Stimulated activated CD8-positive, alpha-beta memory T cell treated with anti-CD3 and anti-CD28 coated beads, Interleukin-12 subunit alpha, Interleukin-12 subunit beta, amount 100 ng/mL, for 1 hour (primary cell): ENCODE measurements at regions not wholly inside any gene's neighbourhood (a gene's known extent, or its start where the extent isn't known, plus 50 kb on each side); places are given as distances from the start of the nearest gene placed in this dataset.
A peak's percentile ranks its signal among the peaks of the same experiment; 100 is the strongest.
"Not testable (repeated sequence)": the region's sequence is repeated elsewhere in the genome, so short reads cannot be mapped to it uniquely, and the experiment has no call there.

Experiments used
- DNase-seq: peaks from one replicate; pipeline ENCODE4 v3.0.0-alpha.2; 2020; ENCODE audit warnings: low read depth

DNA sequence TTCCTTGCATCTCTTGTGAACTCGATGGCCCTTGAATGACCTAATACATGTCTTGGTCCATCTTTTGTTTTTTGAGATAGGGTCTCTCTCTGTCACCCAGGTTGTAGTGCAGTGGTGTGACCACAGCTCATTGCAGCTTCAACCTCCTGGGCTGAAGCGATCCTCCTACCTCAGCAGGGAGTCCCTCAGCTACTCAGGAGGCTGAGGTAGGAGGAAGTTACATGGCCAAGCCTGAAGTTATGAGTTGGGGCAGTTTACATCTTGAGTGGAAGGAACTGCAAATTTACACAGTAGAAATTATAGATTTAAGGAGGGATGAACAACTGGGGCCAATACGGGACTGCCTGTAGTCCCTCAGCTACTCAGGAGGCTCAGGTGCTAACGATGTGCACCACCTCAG, 97.2 kb upstream of the METTL14 start:
- no peak for DNase-seq

DNA sequence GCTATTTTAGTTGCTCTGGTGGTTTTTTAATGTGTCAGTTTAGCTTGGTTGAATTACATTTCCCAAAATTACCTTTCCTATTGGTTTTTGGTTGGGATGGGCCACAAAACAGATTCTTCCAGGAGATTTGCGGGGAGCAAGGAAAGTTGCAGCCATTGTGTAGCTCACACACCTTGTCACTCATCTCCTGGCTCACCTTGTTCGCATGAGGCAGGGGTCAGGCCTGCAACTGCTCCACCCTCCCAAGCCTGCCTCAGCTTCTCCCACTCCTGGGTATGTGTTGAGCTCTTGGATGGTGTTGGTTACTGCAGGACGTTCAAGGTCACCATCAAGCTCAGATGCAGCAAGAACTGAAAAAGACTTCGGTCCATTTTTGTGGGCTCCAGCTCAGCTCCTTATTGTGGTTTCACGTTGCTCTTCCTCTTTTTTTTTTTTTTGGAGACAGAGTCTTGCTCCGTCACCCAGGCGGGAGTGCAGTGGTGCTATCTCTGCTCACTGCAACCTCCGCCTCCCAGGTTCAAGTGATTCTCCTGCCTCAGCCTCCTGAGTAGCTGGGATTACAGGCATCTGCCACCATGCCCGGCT, 95.6 kb upstream of the METTL14 start:
- no peak for DNase-seq

DNA sequence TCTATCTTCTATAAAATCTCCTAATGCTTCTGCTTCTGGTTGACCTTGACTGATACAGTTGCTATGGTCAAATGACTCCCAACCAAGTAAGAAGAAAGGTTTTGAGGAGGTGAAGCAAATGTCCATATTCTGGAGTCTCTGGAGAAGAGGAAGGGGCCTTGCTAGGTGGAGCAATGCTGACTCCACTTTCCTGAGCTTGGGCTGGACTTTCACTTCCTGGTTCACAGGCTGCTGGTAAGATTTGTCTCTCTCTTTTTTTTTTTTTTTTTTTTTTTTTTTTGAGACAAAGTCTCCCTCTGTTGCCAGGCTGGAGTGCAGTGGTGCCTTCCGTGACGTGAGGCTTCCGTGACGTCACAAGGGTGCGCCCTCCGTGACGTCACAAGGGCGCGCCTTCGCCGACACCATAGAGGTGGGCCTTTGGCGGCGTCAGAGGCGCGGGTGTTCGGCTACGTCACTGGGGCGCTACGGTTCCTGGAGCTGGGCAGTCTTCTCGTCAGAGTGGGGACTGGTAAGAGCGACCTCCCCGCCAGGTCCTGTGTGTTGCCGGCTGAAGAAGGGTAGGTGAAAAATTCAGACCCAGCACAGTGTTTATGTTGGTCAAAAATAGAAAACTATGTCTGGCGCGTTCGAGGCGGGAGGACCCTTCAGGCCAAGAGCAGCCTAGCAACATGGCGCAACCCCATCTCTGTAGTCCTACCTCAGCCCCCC, 93.7 kb upstream of the METTL14 start:
- peak; percentile 90 for DNase-seq

DNA sequence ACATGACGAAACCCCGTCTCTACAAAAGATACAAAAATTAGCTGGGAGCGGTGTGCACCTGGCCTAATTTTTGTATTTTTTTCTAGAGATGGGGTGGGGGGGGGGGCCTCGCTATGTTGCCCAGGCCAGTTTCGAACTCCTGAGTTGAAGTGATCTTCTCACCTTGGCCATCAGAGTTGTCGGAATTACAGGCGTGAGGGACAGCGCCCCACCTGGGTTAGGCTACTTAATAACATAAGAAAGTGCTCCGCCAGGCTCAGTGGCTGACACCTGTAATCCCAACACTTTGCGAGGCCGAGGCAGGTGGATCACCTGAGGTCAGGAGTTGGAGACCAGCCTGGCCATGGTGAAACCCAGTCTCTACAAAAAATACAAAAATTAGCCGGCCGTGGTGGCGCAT, 92.9 kb upstream of the METTL14 start:
- DNase-seq = not testable (repeated sequence)

DNA sequence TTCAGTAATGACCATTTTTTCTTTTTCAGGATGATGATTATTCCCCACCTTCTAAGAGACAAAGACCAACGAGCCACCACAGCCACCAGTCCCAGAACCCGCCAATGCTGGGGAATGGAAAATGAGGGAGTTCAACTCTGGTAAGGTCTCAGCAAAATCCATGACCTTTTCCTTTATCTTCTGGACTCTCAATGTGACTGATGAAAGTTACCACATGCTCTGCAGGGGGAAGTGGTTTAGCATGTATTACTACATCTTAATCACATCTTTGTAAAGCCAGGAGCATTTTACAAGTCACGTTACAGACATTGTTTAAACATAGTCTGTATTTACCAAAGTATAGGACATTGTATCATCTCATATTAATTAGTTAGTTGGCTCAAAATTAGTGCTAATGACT, 89.3 kb upstream of the METTL14 start:
- not testable (repeated sequence) for DNase-seq

DNA sequence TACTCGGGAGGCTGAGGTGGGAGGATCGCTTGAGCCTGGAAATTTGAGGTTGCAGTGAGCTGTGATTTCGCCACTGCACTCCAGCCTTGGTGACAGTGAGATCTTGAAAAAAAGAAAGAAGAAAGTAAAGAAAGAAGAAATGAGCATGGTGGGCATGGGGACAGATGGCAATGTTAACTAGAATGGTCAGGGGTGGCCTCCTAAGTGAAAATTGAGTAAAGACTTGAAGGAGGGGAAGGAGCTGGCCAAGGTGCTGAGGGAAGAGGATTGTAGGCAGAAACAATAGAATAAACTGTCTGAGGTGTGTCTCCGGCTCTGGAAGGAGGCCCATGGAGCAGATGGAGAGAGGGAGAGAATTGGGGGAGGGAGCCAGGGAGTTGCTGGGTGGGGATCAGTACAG, 60.1 kb upstream of the METTL14 start:
- DNase-seq = not testable (repeated sequence)

DNA sequence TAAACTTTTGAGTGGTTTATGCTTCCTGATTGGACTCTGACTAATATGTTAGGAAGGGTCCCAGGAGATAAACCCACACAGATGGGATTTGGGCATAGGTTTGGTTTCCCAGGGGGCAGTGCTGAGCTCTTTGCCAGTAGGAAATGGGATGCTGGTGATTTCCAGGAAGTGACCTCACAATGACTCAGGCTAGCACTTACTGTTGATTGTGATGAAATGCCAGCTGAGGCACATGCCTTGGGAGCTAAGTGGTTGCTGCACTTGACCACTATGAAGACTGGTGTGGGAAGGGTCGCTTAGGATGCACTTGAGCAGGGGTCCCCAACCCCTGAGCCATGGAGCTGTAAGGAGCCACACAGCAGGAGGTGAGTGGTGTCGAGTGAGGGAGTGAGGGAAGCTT, 55.5 kb upstream of the METTL14 start:
- not testable (repeated sequence) for DNase-seq

DNA sequence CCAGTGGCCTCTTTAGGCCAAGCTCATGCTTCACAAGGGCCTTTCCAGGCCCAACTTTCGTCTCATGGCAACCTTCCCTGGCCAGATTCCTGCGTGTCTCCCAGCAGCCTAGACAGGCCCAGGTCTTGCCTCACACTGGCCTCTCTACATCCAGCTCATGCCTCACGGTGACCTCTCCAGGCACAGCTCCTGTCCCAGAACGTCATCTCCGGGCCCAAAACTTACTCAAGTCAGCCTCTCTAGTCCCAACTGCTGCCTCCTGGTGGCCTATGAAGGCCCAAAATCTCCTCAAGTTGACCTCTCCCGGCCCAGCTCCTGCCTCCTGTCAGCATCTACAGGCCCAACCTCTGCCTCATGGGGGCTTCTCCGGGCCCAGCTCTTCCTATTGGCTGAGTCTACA, 54.3 kb upstream of the METTL14 start:
- DNase-seq = not testable (repeated sequence)

DNA sequence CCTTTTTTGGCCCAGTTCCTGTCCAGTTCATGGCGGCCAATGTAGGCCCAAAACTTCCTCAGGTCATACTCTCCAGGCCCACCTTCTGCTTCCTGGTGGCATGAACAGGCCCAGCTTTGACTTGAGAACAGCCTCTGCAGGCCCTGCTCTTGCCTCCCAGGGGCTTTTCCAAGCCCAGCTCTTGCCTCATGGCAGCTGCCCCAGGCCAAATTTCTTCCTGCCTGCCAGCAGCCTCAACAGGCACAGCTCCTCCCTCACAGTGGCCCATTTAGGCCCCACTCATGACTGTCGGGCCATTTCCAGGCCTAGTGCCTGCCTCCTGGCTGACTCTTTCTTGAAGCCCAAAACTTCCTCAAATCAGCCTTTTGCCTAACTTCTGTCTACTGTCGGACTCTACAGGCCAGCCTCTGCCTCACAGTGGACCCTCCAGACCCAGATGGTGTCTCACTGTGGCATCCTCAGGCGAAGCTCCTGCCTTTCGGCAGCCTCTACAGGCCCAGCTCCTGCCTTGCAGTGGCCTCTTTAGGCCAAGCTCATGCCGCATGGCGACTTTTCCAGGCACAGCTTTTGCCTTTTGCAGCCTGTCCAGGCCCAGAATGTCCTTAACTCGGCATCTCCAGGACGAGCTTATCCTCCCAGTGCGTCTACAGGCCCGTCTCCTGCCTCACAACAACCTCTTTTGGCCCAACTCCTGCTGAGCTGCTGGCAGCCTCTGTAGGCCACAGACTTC, 53.7 kb upstream of the METTL14 start:
- not testable (repeated sequence) for DNase-seq

DNA sequence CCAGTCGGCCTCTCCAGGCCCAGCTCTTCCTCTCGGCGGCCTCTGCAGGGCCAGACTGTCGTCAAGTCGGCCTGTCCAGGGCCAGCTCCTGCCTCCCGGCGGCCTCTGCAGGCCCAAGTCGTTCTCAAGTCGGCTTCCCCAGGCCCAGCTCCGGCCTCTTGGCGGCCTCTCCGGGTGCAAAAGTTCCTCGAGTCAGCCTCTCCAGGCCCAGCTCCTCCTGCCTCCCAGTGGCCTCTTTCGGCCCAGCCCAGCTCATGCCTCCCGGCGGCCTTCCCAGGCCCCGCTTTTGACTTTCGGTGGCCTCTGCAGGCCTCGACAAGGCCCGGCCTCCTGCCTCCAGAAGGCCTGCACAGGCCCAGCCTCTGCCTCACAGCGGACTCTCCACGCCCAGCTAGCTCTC, 51.7 kb upstream of the METTL14 start:
- DNase-seq = not testable (repeated sequence)

DNA sequence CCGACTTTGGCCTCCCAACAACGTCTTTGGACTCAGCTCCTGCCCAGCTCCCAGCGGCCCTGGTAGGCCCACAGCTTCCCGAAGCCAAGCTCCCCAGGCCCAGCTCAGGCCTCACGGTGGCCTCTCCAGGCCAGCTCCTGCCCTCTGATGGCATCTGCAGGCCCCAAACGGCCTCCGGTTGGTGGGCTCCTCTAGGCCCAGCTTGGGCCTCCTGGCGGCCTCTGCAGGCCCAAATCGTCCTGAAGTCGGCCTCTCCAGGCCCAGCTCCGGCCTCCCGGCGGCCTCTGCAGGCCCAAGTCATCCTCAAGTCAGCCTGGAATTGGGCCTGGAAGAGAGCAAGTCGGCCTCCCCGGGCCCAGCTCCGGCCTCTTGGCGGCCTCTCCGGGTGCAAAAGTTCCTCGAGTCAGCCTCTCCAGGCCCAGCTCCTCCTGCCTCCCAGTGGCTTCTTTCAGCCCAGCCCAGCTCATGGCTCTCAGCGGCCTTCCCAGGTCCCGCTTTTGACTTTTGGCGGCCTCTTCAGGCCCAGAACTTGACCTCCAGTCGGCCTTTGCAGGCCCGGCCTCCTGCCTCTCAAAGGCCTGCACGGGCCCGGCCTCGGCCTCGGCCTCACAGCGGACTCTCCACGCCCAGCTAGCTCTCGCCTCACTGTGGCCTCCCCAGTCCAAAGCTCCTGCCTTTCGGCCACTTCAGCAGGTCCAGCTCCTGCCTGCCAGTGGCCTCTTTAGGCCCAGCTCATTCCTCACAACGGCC, 50.9 kb upstream of the METTL14 start:
- DNase-seq = not testable (repeated sequence)
